H1 (cell line): ENCODE measurements at regions not wholly inside any gene's neighbourhood (a gene's known extent, or its start where the extent isn't known, plus 50 kb on each side); places are given as distances from the start of the nearest gene placed in this dataset.
"Not testable (repeated sequence)": the region's sequence is repeated elsewhere in the genome, so short reads cannot be mapped to it uniquely, and the experiment has no call there.

Experiments used
- CTCF ChIA-PET: fragments of 300-600 bp; sonication (Branson Sonifier 250); formaldehyde crosslinking; loops from one replicate; lab custom pipeline; 2021; ENCODE audit not compliant: partially characterized antibody; lab: Charles Lee
- POLR2A ChIA-PET: fragments of 300-600 bp; sonication (Branson Sonifier 250); formaldehyde crosslinking; loops from one replicate; lab custom pipeline; 2021; ENCODE audit warnings: inconsistent platforms; ENCODE audit not compliant: partially characterized antibody; lab: Charles Lee
- DNase-seq, 2 experiments: peaks; one replicate each; pipeline versions ENCODE4 v3.0.0 to v3.0.0-alpha.2; 2010 to 2022; ENCODE audit warnings: low spot score in 2 of 2, low read depth in 1 of 2, mixed read lengths in 1 of 2
- FAIRE-seq: peaks from 2 replicates; lab custom pipeline; 2011; peaks lifted over from hg19 to GRCh38; lab: Jason Lieb, UNC
- H2AFZ ChIP-seq: 2 replicates; pipeline ENCODE4 v1.8.1; 2012; ENCODE audit warnings: low read length, inconsistent platforms
- H2AK5ac ChIP-seq: 2 replicates; pipeline ENCODE4 v1.6.1; 2013; ENCODE audit warnings: low read depth, low read length
- H2BK120ac ChIP-seq: replicated peaks from 2 replicates; pipeline ENCODE3; 2013; ENCODE audit warnings: low read depth, low read length, inconsistent platforms
- H2BK12ac ChIP-seq: 2 replicates; pipeline ENCODE4 v1.6.1; 2013; ENCODE audit warnings: low read depth, low read length
- H2BK15ac ChIP-seq: 2 replicates; pipeline ENCODE4 v1.6.1; 2013; ENCODE audit warnings: low read length
- H2BK20ac ChIP-seq: 2 replicates; pipeline ENCODE4 v1.6.1; 2013; ENCODE audit warnings: low read length
- H2BK5ac ChIP-seq: 2 replicates; pipeline ENCODE4 v1.6.1; 2013; ENCODE audit warnings: low read depth, low read length
- H3K14ac ChIP-seq: 2 replicates; pipeline ENCODE4 v1.6.1; 2013; ENCODE audit warnings: inconsistent platforms; ENCODE audit not compliant: insufficient read length
- H3K18ac ChIP-seq: 2 replicates; pipeline ENCODE4 v1.6.1; 2013; ENCODE audit warnings: low read length; ENCODE audit errors: extremely low read depth
- H3K23ac ChIP-seq: 2 replicates; pipeline ENCODE4 v1.6.1; 2013; ENCODE audit warnings: inconsistent platforms; ENCODE audit not compliant: insufficient read length
- H3K23me2 ChIP-seq: 2 replicates; pipeline ENCODE4 v1.6.1; 2013; ENCODE audit warnings: low read depth, low read length
- H3K27ac ChIP-seq: 2 replicates; pipeline ENCODE4 v1.6.1; 2011; ENCODE audit warnings: low read depth, low read length, inconsistent platforms
- H3K27me3 ChIP-seq, 4 experiments: replicated peaks in 1 of 4; 1 replicate in 1 of 4; 2 replicates in 3 of 4; pipeline versions ENCODE4 v1.6.1 to v1.8.1; 2011 to 2013; ENCODE audit warnings: low read length in 3 of 4, mild to moderate bottlenecking in 3 of 4, inconsistent platforms in 2 of 4, mixed read lengths in 2 of 4, moderate library complexity in 1 of 4; ENCODE audit not compliant: control insufficient read depth in 3 of 4, insufficient read depth in 3 of 4; ENCODE audit errors: extremely low read depth in 1 of 4
- H3K36me3 ChIP-seq, 4 experiments: 2 replicates each; pipeline versions ENCODE4 v1.6.1 to v1.8.1; 2011 to 2013; ENCODE audit warnings: mild to moderate bottlenecking in 4 of 4, low read length in 3 of 4, moderate library complexity in 2 of 4, control low read depth in 1 of 4, inconsistent platforms in 1 of 4; ENCODE audit not compliant: insufficient read depth in 4 of 4, control insufficient read depth in 2 of 4
- H3K4ac ChIP-seq: replicated peaks from 2 replicates; pipeline ENCODE3; 2013; ENCODE audit warnings: low read length, low read depth, mixed read lengths, inconsistent platforms; ENCODE audit not compliant: insufficient read length
- H3K4me1 ChIP-seq, 4 experiments: replicated peaks in 1 of 4; 1 replicate in 1 of 4; 2 replicates in 3 of 4; pipeline versions ENCODE4 v1.6.1 to v1.8.1; 2011 to 2013; ENCODE audit warnings: low read length in 3 of 4, inconsistent platforms in 2 of 4, mixed read lengths in 1 of 4; ENCODE audit not compliant: insufficient read depth in 4 of 4, control insufficient read depth in 3 of 4
- H3K4me2 ChIP-seq, 2 experiments: 2 replicates each; pipeline versions ENCODE4 v1.6.1 to v1.8.1; 2011 to 2013; ENCODE audit warnings: low read depth in 2 of 2, low read length in 2 of 2, control low read depth in 1 of 2, inconsistent platforms in 1 of 2, mild to moderate bottlenecking in 1 of 2; ENCODE audit not compliant: insufficient read depth in 1 of 2
- H3K4me3 ChIP-seq, 4 experiments: fragments of 200-600, 300-600 bp in 1 of 4; sonication (generic), shearing (Covaris generic), sonication (Bioruptor Twin) in 1 of 4; 2 replicates each; pipeline versions ENCODE4 v1.5.1 to v1.8.1; 2011 to 2016; ENCODE audit warnings: low read length in 4 of 4, low read depth in 3 of 4, control low read depth in 2 of 4, inconsistent platforms in 2 of 4, mild to moderate bottlenecking in 2 of 4, mixed read lengths in 1 of 4, moderate library complexity in 1 of 4; ENCODE audit not compliant: insufficient read depth in 2 of 4; ENCODE audit errors: extremely low read depth in 1 of 4
- H3K56ac ChIP-seq: replicated peaks from 2 replicates; pipeline ENCODE3; 2013; ENCODE audit warnings: low read depth, mild to moderate bottlenecking, mixed read lengths, low read length, inconsistent platforms; ENCODE audit not compliant: insufficient read length
- H3K79me1 ChIP-seq: 2 replicates; pipeline ENCODE4 v1.6.1; 2013; ENCODE audit warnings: low read depth, low read length, control low read depth
- H3K79me2 ChIP-seq, 2 experiments: 2 replicates each; pipeline versions ENCODE4 v1.6.1 to v1.8.1; 2012 to 2013; ENCODE audit warnings: low read length in 2 of 2, mild to moderate bottlenecking in 2 of 2, inconsistent platforms in 1 of 2; ENCODE audit not compliant: insufficient read depth in 2 of 2, control insufficient read depth in 1 of 2
- H3K9ac ChIP-seq, 4 experiments: replicated peaks in 1 of 4; 1 replicate in 1 of 4; 2 replicates in 3 of 4; pipeline versions ENCODE4 v1.6.1 to v1.8.1; 2011 to 2013; ENCODE audit warnings: low read depth in 3 of 4, low read length in 3 of 4, control low read depth in 2 of 4, mild to moderate bottlenecking in 2 of 4, moderate library complexity in 2 of 4, inconsistent platforms in 1 of 4; ENCODE audit errors: extremely low read depth in 1 of 4
- H3K9me3 ChIP-seq, 2 experiments: 2 replicates each; pipeline versions ENCODE4 v1.6.1 to v1.8.1; 2012 to 2013; ENCODE audit warnings: mild to moderate bottlenecking in 2 of 2, moderate library complexity in 2 of 2, control low read depth in 1 of 2, inconsistent platforms in 1 of 2, low read depth in 1 of 2, low read length in 1 of 2, mixed read lengths in 1 of 2; ENCODE audit not compliant: insufficient read depth in 2 of 2
- H4K20me1 ChIP-seq, 2 experiments: replicated peaks in 1 of 2; 2 replicates each; pipeline versions ENCODE3 to v1.8.1; 2011 to 2013; ENCODE audit warnings: inconsistent platforms in 2 of 2, low read length in 2 of 2, mild to moderate bottlenecking in 1 of 2; ENCODE audit not compliant: insufficient read depth in 2 of 2, control insufficient read depth in 1 of 2
- H4K5ac ChIP-seq: 2 replicates; pipeline ENCODE4 v1.6.1; 2013; ENCODE audit warnings: low read length, low read depth, mixed read lengths, inconsistent platforms; ENCODE audit not compliant: insufficient read length
- H4K8ac ChIP-seq: 2 replicates; pipeline ENCODE4 v1.8.0; 2013; ENCODE audit warnings: mild to moderate bottlenecking, moderate library complexity, low read length, inconsistent platforms; ENCODE audit not compliant: insufficient read depth; ENCODE audit errors: extremely low read depth
- H4K91ac ChIP-seq: replicated peaks from 2 replicates; pipeline ENCODE3; 2013; ENCODE audit warnings: low read length, mixed read lengths, inconsistent platforms; ENCODE audit not compliant: insufficient read length

DNA sequence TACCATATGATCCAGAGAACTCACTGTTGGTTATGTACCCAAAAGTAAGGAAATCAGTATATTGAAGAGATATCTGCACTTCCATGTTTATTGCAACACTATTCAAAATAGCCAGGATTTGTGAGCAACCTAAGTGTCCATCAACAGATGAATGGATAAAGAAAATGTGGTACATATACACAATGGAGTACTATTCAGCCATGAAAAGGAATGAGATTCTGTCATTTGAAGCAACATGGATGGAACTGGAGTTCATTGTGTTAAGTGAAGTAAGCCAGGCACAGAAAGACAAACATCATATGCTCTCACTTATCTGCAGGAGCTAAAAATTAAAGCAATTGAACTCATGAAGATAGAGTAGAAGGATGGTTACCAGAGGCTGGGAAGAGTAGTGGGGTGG, 510.5 kb downstream of the KLHL13 start:
- H2BK20ac ChIP-seq, H3K56ac ChIP-seq, CTCF ChIA-PET, H3K9ac ChIP-seq, H3K4me3 ChIP-seq, DNase-seq, H3K36me3 ChIP-seq, H2AK5ac ChIP-seq, H4K8ac ChIP-seq, H4K91ac ChIP-seq, H2BK15ac ChIP-seq, H3K4me2 ChIP-seq, H3K79me1 ChIP-seq, H3K4ac ChIP-seq, H3K27ac ChIP-seq, H2AFZ ChIP-seq, H3K18ac ChIP-seq, H3K27me3 ChIP-seq, H3K23ac ChIP-seq, H3K9me3 ChIP-seq, FAIRE-seq, H2BK120ac ChIP-seq, H2BK12ac ChIP-seq, H4K20me1 ChIP-seq, H3K79me2 ChIP-seq, H3K4me1 ChIP-seq, H4K5ac ChIP-seq, H3K14ac ChIP-seq, H2BK5ac ChIP-seq, POLR2A ChIA-PET, H3K23me2 ChIP-seq: not testable (repeated sequence)
